Epidermal melanocyte (primary cell): ENCODE measurements at regions not wholly inside any gene's neighbourhood (a gene's known extent, or its start where the extent isn't known, plus 50 kb on each side); places are given as distances from the start of the nearest gene placed in this dataset.
"Not testable (repeated sequence)": the region's sequence is repeated elsewhere in the genome, so short reads cannot be mapped to it uniquely, and the experiment has no call there.

Source experiments
- DNase-seq: peaks from one replicate; pipeline ENCODE4 v3.0.0; 2011; ENCODE audit warnings: low spot score; ENCODE audit not compliant: insufficient read length

GRCh38 chr6:135555550-135555949 is 58.0 kb upstream of the AHI1 start:
- no peak for DNase-seq

- no peak for DNase-seq
These were observed 60.0 kb upstream of the AHI1 start for GRCh38 chr6:135557582-135557981.

- not testable (repeated sequence) for DNase-seq
These were observed 68.1 kb upstream of the AHI1 start for GRCh38 chr6:135565605-135566004.

- DNase-seq: no peak
These were observed 69.0 kb upstream of the AHI1 start for GRCh38 chr6:135566311-135567068.

- no peak for DNase-seq
These were observed 70.0 kb upstream of the AHI1 start for GRCh38 chr6:135567375-135568083.

GRCh38 chr6:135568379-135568778 is 70.8 kb upstream of the AHI1 start:
- no peak for DNase-seq

GRCh38 chr6:135572051-135572450 is 74.5 kb upstream of the AHI1 start:
- no peak for DNase-seq

- no peak for DNase-seq
These were observed 78.1 kb upstream of the AHI1 start for GRCh38 chr6:135575629-135576028.

GRCh38 chr6:135576055-135576454 is 78.5 kb upstream of the AHI1 start:
- no peak for DNase-seq

- no peak for DNase-seq
These were observed 79.6 kb upstream of the AHI1 start for GRCh38 chr6:135577059-135577538.

GRCh38 chr6:135578976-135579375 is 81.4 kb upstream of the AHI1 start:
- no peak for DNase-seq

- no peak for DNase-seq
These were observed 83.7 kb upstream of the AHI1 start for GRCh38 chr6:135581211-135581610.

GRCh38 chr6:135583256-135583761 is 85.8 kb upstream of the AHI1 start:
- DNase-seq: no peak

GRCh38 chr6:135586388-135586787 is 88.8 kb upstream of the AHI1 start:
- DNase-seq: no peak

- no peak for DNase-seq
These were observed 89.3 kb upstream of the AHI1 start for GRCh38 chr6:135586844-135587243.

GRCh38 chr6:135592276-135592675 is 94.7 kb upstream of the AHI1 start:
- no peak for DNase-seq

- no peak for DNase-seq
These were observed 96.5 kb upstream of the AHI1 start for GRCh38 chr6:135594000-135594399.

GRCh38 chr6:135600086-135600702 is 102.7 kb upstream of the AHI1 start:
- no peak for DNase-seq

GRCh38 chr6:135600931-135601330 is 103.4 kb upstream of the AHI1 start:
- no peak for DNase-seq

GRCh38 chr6:135601857-135602256 is 104.3 kb upstream of the AHI1 start:
- no peak for DNase-seq

GRCh38 chr6:135603249-135603648 is 105.7 kb upstream of the AHI1 start:
- no peak for DNase-seq
